CD4-positive, alpha-beta T cell treated with Interleukin-6 at 100 ng/mL for 8 hours (primary cell): ENCODE measurements at regions not wholly inside any gene's neighbourhood (a gene's known extent, or its start where the extent isn't known, plus 50 kb on each side); places are given as distances from the start of the nearest gene placed in this dataset.

Experiments used
- DNase-seq: peaks from one replicate; pipeline ENCODE4 v3.0.0-alpha.2; 2020; ENCODE audit warnings: mixed read lengths, low spot score

GRCh38 chr7:22962775-22963350 lies 51.1 kb downstream of the HYCC1 start:
- DNase-seq: no peak

- no peak for DNase-seq
Measured at GRCh38 chr7:22958742-22959141, 55.2 kb downstream of the HYCC1 start.

GRCh38 chr7:22954251-22954650 lies 59.7 kb downstream of the HYCC1 start:
- DNase-seq: no peak

- DNase-seq: no peak
Measured at GRCh38 chr7:22952306-22953015, 61.5 kb downstream of the HYCC1 start.

- DNase-seq: no peak
Measured at GRCh38 chr7:22949944-22950343, 64.0 kb downstream of the HYCC1 start.

GRCh38 chr7:22949221-22949620 lies 64.7 kb downstream of the HYCC1 start:
- no peak for DNase-seq

GRCh38 chr7:22948770-22949169 lies 65.2 kb downstream of the HYCC1 start:
- DNase-seq: no peak

- no peak for DNase-seq
Measured at GRCh38 chr7:22945584-22945983, 68.3 kb downstream of the HYCC1 start.

GRCh38 chr7:22944510-22944909 lies 69.4 kb downstream of the HYCC1 start:
- no peak for DNase-seq

- DNase-seq: no peak
Measured at GRCh38 chr7:22944022-22944421, 69.9 kb downstream of the HYCC1 start.

GRCh38 chr7:22942191-22942590 lies 71.7 kb downstream of the HYCC1 start:
- no peak for DNase-seq

- no peak for DNase-seq
Measured at GRCh38 chr7:22939842-22940241, 74.1 kb downstream of the HYCC1 start.

GRCh38 chr7:22937946-22938345 lies 76.0 kb downstream of the HYCC1 start:
- no peak for DNase-seq

- DNase-seq: no peak
Measured at GRCh38 chr7:22936246-22936645, 77.7 kb downstream of the HYCC1 start.

- no peak for DNase-seq
Measured at GRCh38 chr7:22935269-22935668, 78.7 kb downstream of the HYCC1 start.

- no peak for DNase-seq
Measured at GRCh38 chr7:22934473-22935065, 79.4 kb downstream of the HYCC1 start.

GRCh38 chr7:22934023-22934422 lies 79.9 kb downstream of the HYCC1 start:
- no peak for DNase-seq

GRCh38 chr7:22932896-22933295 lies 81.0 kb downstream of the HYCC1 start:
- DNase-seq: no peak

GRCh38 chr7:22931011-22931410 lies 82.9 kb downstream of the HYCC1 start:
- no peak for DNase-seq

- DNase-seq: no peak
Measured at GRCh38 chr7:22922307-22922706, 91.6 kb downstream of the HYCC1 start.

- no peak for DNase-seq
Measured at GRCh38 chr7:22921386-22922086, 92.4 kb downstream of the HYCC1 start.

GRCh38 chr7:22920672-22921071 lies 93.3 kb downstream of the HYCC1 start:
- DNase-seq: no peak

GRCh38 chr7:22913158-22913557 lies 90.5 kb upstream of the TOMM7 start:
- DNase-seq: no peak
